Liver (tissue), 8 donors: ENCODE measurements at regions not wholly inside any gene's neighbourhood (a gene's known extent, or its start where the extent isn't known, plus 50 kb on each side); places are given as distances from the start of the nearest gene placed in this dataset.

Experiments used
- DNase-seq: peaks from one replicate; pipeline ENCODE4 v3.0.0-alpha.2; 2017; ENCODE audit warnings: low spot score
- H3K27ac ChIP-seq, 2 donors: one replicate each; pipeline ENCODE4 v1.7.0; 2013; ENCODE audit warnings: inconsistent platforms in 2 of 2, low read length in 2 of 2, control low read depth in 1 of 2, low read depth in 1 of 2, mild to moderate bottlenecking in 1 of 2
- H3K27me3 ChIP-seq, 4 donors: one replicate each; pipeline versions ENCODE4 v1.6.1 to v1.7.0; 2013; ENCODE audit warnings: low read length in 3 of 4, inconsistent platforms in 1 of 4, mild to moderate bottlenecking in 1 of 4, moderate library complexity in 1 of 4; ENCODE audit not compliant: control insufficient read depth in 4 of 4, insufficient read depth in 4 of 4
- H3K36me3 ChIP-seq, 4 donors: one replicate each; pipeline versions ENCODE4 v1.6.1 to v1.7.0; 2013; ENCODE audit warnings: low read length in 3 of 4, mild to moderate bottlenecking in 3 of 4, low read depth in 1 of 4, moderate library complexity in 1 of 4; ENCODE audit not compliant: control insufficient read depth in 4 of 4, insufficient read depth in 3 of 4
- H3K4me1 ChIP-seq, 4 donors: one replicate each; pipeline versions ENCODE4 v1.6.1 to v1.7.0; 2013; ENCODE audit warnings: low read length in 3 of 4, mild to moderate bottlenecking in 3 of 4, moderate library complexity in 1 of 4; ENCODE audit not compliant: control insufficient read depth in 4 of 4, insufficient read depth in 4 of 4
- H3K4me3 ChIP-seq, 3 donors: one replicate each; pipeline versions ENCODE4 v1.6.1 to v1.7.0; 2013; ENCODE audit warnings: low read length in 3 of 3, control low read depth in 1 of 3, low read depth in 1 of 3, mild to moderate bottlenecking in 1 of 3
- H3K9ac ChIP-seq, 2 donors: one replicate each; pipeline ENCODE4 v1.7.0; 2013; ENCODE audit warnings: low read length in 2 of 2, mild to moderate bottlenecking in 2 of 2, moderate library complexity in 2 of 2, control low read depth in 1 of 2, low read depth in 1 of 2
- H3K9me3 ChIP-seq, 4 donors: one replicate each; pipeline versions ENCODE4 v1.6.1 to v1.7.0; 2013; ENCODE audit warnings: low read length in 3 of 4; ENCODE audit not compliant: control insufficient read depth in 4 of 4
- EGR1 ChIP-seq, 2 donors: IDR thresholded peaks; 2 replicates each; pipeline ENCODE4 v1.6.1; 2016 to 2018; ENCODE audit warnings: antibody characterized with exemption in 2 of 2, low read depth in 2 of 2
- FOXA1 ChIP-seq: IDR thresholded peaks from 2 replicates; pipeline ENCODE4 v1.6.1; 2016; ENCODE audit warnings: antibody characterized with exemption
- FOXA2 ChIP-seq: IDR thresholded peaks from 2 replicates; pipeline ENCODE4 v1.6.1; 2016; ENCODE audit warnings: antibody characterized with exemption
- GABPA ChIP-seq, 2 donors: IDR thresholded peaks in 1 of 2; conservative IDR thresholded peaks in 1 of 2; 2 replicates each; pipeline ENCODE4 v1.6.1; 2016; ENCODE audit warnings: antibody characterized with exemption in 2 of 2, mild to moderate bottlenecking in 1 of 2, moderate library complexity in 1 of 2
- HNF4A ChIP-seq, 2 donors: conservative IDR thresholded peaks; 2 replicates each; pipeline ENCODE4 v1.6.1; 2016; ENCODE audit warnings: antibody characterized with exemption in 2 of 2, mild to moderate bottlenecking in 2 of 2
- HNF4G ChIP-seq: IDR thresholded peaks from 2 replicates; pipeline ENCODE4 v1.6.1; 2016; ENCODE audit warnings: antibody characterized with exemption
- JUND ChIP-seq, 2 donors: IDR thresholded peaks; 2 replicates each; pipeline ENCODE4 v1.6.1; 2016; ENCODE audit warnings: antibody characterized with exemption in 2 of 2
- MAX ChIP-seq: IDR thresholded peaks from 2 replicates; pipeline ENCODE4 v1.6.1; 2016; ENCODE audit warnings: antibody characterized with exemption
- NR2F2 ChIP-seq: IDR thresholded peaks from 2 replicates; pipeline ENCODE4 v1.6.1; 2016; ENCODE audit warnings: antibody characterized with exemption
- RAD21 ChIP-seq, 2 donors: IDR thresholded peaks; 2 replicates each; pipeline ENCODE4 v1.6.1; 2016; ENCODE audit warnings: antibody characterized with exemption in 2 of 2, mild to moderate bottlenecking in 2 of 2
- REST ChIP-seq: IDR thresholded peaks from 2 replicates; pipeline ENCODE4 v1.6.1; 2016; ENCODE audit warnings: antibody characterized with exemption, mild to moderate bottlenecking
- RXRA ChIP-seq, 2 donors: IDR thresholded peaks; 2 replicates each; pipeline ENCODE4 v1.6.1; 2017 to 2018; ENCODE audit warnings: antibody characterized with exemption in 2 of 2, mild to moderate bottlenecking in 1 of 2
- SP1 ChIP-seq: IDR thresholded peaks from 2 replicates; pipeline ENCODE4 v1.6.1; 2018; ENCODE audit warnings: antibody characterized with exemption, mild to moderate bottlenecking
- TAF1 ChIP-seq: conservative IDR thresholded peaks from 2 replicates; pipeline ENCODE4 v1.6.1; 2016; ENCODE audit warnings: antibody characterized with exemption, mild to moderate bottlenecking
- YY1 ChIP-seq: IDR thresholded peaks from 2 replicates; pipeline ENCODE4 v1.6.1; 2016; ENCODE audit warnings: antibody characterized with exemption, mild to moderate bottlenecking
- WGBS: extraction: QIAGEN DNeasy Blood & Tissue Kit; methylation state at CpG from one replicate; pipeline ENCODE4 v1.1.7; 2013; 5-methylcytosine and 5-hydroxymethylcytosine counted together
- TF ChIP-seq, protein P1 (sequence below): fragments of 150-350 bp; IDR thresholded peaks from 2 replicates; pipeline ENCODE4 v1.5.1; 2017; ENCODE audit warnings: improper control_type of control experiment, low read depth, low read length; ENCODE audit not compliant: missing input control
- TF ChIP-seq, protein P2 (sequence below): IDR thresholded peaks from 2 replicates; pipeline ENCODE4 v1.6.1; 2016; ENCODE audit warnings: antibody characterized with exemption
- TF ChIP-seq, protein P3 (sequence below): IDR thresholded peaks from 2 replicates; pipeline ENCODE4 v1.6.1; 2016; ENCODE audit warnings: antibody characterized with exemption
- donor health status: healthy.
- donor health status: healthy.
- donor health status: healthy.
- donor health status: healthy.
- donor health status: healthy.

GRCh38 chr3:31182661-31183060 lies 288.2 kb upstream of the GADL1 start:
- Histone ChIP-seq H3K4me3 (no peak overlapping the region), H3K4me1 (peaks cover 0 to 18% (median 16%) of the 10 kb centered on the region in 4 donors), H3K9ac (no peak overlapping the region), H3K27me3 (no peaks in the 10 kb centered on the region), H3K36me3 (no peaks in the 10 kb centered on the region), H3K27ac (no peak overlapping the region), H3K9me3 (no peaks in the 10 kb centered on the region)
- TF ChIP-seq, protein P1, sequence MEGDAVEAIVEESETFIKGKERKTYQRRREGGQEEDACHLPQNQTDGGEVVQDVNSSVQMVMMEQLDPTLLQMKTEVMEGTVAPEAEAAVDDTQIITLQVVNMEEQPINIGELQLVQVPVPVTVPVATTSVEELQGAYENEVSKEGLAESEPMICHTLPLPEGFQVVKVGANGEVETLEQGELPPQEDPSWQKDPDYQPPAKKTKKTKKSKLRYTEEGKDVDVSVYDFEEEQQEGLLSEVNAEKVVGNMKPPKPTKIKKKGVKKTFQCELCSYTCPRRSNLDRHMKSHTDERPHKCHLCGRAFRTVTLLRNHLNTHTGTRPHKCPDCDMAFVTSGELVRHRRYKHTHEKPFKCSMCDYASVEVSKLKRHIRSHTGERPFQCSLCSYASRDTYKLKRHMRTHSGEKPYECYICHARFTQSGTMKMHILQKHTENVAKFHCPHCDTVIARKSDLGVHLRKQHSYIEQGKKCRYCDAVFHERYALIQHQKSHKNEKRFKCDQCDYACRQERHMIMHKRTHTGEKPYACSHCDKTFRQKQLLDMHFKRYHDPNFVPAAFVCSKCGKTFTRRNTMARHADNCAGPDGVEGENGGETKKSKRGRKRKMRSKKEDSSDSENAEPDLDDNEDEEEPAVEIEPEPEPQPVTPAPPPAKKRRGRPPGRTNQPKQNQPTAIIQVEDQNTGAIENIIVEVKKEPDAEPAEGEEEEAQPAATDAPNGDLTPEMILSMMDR, result no peak
- TF ChIP-seq, protein P2, sequence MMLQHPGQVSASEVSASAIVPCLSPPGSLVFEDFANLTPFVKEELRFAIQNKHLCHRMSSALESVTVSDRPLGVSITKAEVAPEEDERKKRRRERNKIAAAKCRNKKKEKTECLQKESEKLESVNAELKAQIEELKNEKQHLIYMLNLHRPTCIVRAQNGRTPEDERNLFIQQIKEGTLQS, result no peak
- TF ChIP-seq FOXA2, result no peak
- TF ChIP-seq FOXA1, result no peak
- no peak for TF ChIP-seq SP1
- no peak for TF ChIP-seq GABPA (IDR thresholded peaks at IDR 0.05 in 1 of 2, conservative IDR thresholded peaks at IDR 0.05 in 1 of 2)
- no peak for TF ChIP-seq RAD21 (IDR thresholded peaks at IDR 0.05)
- WGBS, result 91% methylated on average over 1 of the region's 1 CpG
- DNase-seq, result no peak

- H3K36me3 ChIP-seq, result no peaks in the 10 kb centered on the region
- DNase-seq, result no peak
- WGBS, result 80% methylated on average over 3 of the region's 3 CpGs
- no peak overlapping the region for H3K27ac ChIP-seq
- no peaks in the 10 kb centered on the region for H3K9me3 ChIP-seq
- H3K27me3 ChIP-seq, result no peaks in the 10 kb centered on the region
- H3K9ac ChIP-seq, result no peak overlapping the region
- no peak for TF ChIP-seq TAF1
- TF ChIP-seq, protein P2, result no peak
- no peak for TF ChIP-seq HNF4A (conservative IDR thresholded peaks at IDR 0.05)
- TF ChIP-seq RXRA (IDR thresholded peaks at IDR 0.05), result no peak
- no peak for TF ChIP-seq MAX
- no peak for TF ChIP-seq EGR1 (IDR thresholded peaks at IDR 0.05; ENCODE audit: low read depth in 2 of 2)
- TF ChIP-seq FOXA2, result no peak
- no peak for TF ChIP-seq FOXA1
- TF ChIP-seq SP1, result no peak
- TF ChIP-seq REST, result no peak
- no peak for TF ChIP-seq GABPA (IDR thresholded peaks at IDR 0.05 in 1 of 2, conservative IDR thresholded peaks at IDR 0.05 in 1 of 2)
- no peak for TF ChIP-seq RAD21 (IDR thresholded peaks at IDR 0.05)
- no peak for TF ChIP-seq YY1
- no peak for TF ChIP-seq HNF4G
- TF ChIP-seq NR2F2, result no peak
- TF ChIP-seq JUND (IDR thresholded peaks at IDR 0.05), result no peak
- TF ChIP-seq, protein P3, sequence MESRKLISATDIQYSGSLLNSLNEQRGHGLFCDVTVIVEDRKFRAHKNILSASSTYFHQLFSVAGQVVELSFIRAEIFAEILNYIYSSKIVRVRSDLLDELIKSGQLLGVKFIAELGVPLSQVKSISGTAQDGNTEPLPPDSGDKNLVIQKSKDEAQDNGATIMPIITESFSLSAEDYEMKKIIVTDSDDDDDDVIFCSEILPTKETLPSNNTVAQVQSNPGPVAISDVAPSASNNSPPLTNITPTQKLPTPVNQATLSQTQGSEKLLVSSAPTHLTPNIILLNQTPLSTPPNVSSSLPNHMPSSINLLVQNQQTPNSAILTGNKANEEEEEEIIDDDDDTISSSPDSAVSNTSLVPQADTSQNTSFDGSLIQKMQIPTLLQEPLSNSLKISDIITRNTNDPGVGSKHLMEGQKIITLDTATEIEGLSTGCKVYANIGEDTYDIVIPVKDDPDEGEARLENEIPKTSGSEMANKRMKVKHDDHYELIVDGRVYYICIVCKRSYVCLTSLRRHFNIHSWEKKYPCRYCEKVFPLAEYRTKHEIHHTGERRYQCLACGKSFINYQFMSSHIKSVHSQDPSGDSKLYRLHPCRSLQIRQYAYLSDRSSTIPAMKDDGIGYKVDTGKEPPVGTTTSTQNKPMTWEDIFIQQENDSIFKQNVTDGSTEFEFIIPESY, result no peak
- TF ChIP-seq, protein P1, result no peak
- no peak overlapping the region for H3K4me3 ChIP-seq
- H3K4me1 ChIP-seq, result peaks cover 3 to 24% (median 21%) of the 10 kb centered on the region in 4 donors
These were observed 290.0 kb upstream of the GADL1 start for GRCh38 chr3:31184261-31185061.
